Stomach (tissue), 4 donors: ENCODE measurements at regions not wholly inside any gene's neighbourhood (a gene's known extent, or its start where the extent isn't known, plus 50 kb on each side); places are given as distances from the start of the nearest gene placed in this dataset.

ENCODE experiments used
- CTCF ChIP-seq, 7 experiments: fragments of 450-650 bp in 4 of 7; fragments of 200-600 bp in 3 of 7; sonication (generic) in 3 of 7; IDR thresholded peaks; one replicate each; pipeline ENCODE4 v1.5.1; 2016 to 2019; ENCODE audit warnings: antibody characterized with exemption in 7 of 7, control low read depth in 2 of 7, mild to moderate bottlenecking in 1 of 7
- POLR2A ChIP-seq, 4 donors: fragments of 450-650 bp; IDR thresholded peaks; one replicate each; pipeline ENCODE4 v1.6.1; 2016; ENCODE audit warnings: antibody characterized with exemption in 4 of 4, control low read depth in 2 of 4, mild to moderate bottlenecking in 1 of 4, moderate library complexity in 1 of 4

- TF ChIP-seq CTCF (IDR thresholded peaks at IDR 0.05) (no peak), POLR2A (IDR thresholded peaks at IDR 0.05) (no peak)
These were observed 619.5 kb downstream of the RERGL start for GRCh38 chr12:17470460-17470859.
